ENCODE measurements at regions not wholly inside any gene's neighbourhood (a gene's known extent, or its start where the extent isn't known, plus 50 kb on each side); places are given as distances from the start of the nearest gene placed in this dataset.

DNA sequence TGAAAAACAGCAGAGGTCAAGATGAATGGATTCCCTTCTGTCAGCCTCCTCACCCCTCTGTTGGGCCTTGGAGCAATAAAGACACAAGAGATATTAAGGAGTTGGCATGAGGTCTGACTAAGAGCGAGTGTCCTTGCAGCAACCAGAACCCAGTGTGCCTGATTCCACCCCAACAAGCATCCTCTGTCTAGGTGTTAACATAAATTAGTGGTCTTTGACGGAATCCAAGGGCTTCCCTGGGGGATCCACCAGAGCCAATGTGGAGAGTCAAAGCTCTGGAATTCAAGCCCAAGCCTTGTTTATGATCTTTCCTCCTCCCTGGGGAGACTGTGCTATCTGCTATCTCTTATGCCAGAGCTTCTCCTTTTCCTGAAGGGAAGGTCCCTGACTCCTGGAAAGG is 128.1 kb upstream of the SMIM23 start:
- TF ChIP-seq EZH2 (IDR thresholded peaks at IDR 0.05; ENCODE audit: borderline replicate concordance, low read depth, low read length, poor library complexity, severe bottlenecking): no peak
- TF ChIP-seq, protein P1, sequence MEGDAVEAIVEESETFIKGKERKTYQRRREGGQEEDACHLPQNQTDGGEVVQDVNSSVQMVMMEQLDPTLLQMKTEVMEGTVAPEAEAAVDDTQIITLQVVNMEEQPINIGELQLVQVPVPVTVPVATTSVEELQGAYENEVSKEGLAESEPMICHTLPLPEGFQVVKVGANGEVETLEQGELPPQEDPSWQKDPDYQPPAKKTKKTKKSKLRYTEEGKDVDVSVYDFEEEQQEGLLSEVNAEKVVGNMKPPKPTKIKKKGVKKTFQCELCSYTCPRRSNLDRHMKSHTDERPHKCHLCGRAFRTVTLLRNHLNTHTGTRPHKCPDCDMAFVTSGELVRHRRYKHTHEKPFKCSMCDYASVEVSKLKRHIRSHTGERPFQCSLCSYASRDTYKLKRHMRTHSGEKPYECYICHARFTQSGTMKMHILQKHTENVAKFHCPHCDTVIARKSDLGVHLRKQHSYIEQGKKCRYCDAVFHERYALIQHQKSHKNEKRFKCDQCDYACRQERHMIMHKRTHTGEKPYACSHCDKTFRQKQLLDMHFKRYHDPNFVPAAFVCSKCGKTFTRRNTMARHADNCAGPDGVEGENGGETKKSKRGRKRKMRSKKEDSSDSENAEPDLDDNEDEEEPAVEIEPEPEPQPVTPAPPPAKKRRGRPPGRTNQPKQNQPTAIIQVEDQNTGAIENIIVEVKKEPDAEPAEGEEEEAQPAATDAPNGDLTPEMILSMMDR (conservative IDR thresholded peaks at IDR 0.05; ENCODE audit: low read depth, low read length): no peak

Data from A673 (cell line).